NCI-H1105 (cell line): ENCODE measurements at regions not wholly inside any gene's neighbourhood (a gene's known extent, or its start where the extent isn't known, plus 50 kb on each side); places are given as distances from the start of the nearest gene placed in this dataset.

Experiments
- DNase-seq: peaks from one replicate; lab custom pipeline; 2025; lab: John Stamatoyannopoulos, UW

GRCh38 chr5:68587171-68587570 lies 371.6 kb downstream of the PIK3R1 start:
- DNase-seq = no peak

GRCh38 chr5:68591850-68592249 lies 376.3 kb downstream of the PIK3R1 start:
- no peak for DNase-seq

- DNase-seq = no peak
Measured at GRCh38 chr5:68592351-68592750, 376.8 kb downstream of the PIK3R1 start.

- DNase-seq = no peak
Measured at GRCh38 chr5:68593211-68593671, 377.7 kb downstream of the PIK3R1 start.

- DNase-seq = no peak
Measured at GRCh38 chr5:68612972-68613371, 397.4 kb downstream of the PIK3R1 start.

- no peak for DNase-seq
Measured at GRCh38 chr5:68618501-68618900, 402.9 kb downstream of the PIK3R1 start.

- DNase-seq = no peak
Measured at GRCh38 chr5:68627001-68627400, 411.4 kb downstream of the PIK3R1 start.

GRCh38 chr5:68628082-68628814 lies 412.7 kb downstream of the PIK3R1 start:
- DNase-seq = no peak

- DNase-seq = no peak
Measured at GRCh38 chr5:68630354-68630753, 414.8 kb downstream of the PIK3R1 start.

- no peak for DNase-seq
Measured at GRCh38 chr5:68631884-68632283, 416.3 kb downstream of the PIK3R1 start.

- no peak for DNase-seq
Measured at GRCh38 chr5:68641211-68641610, 425.7 kb downstream of the PIK3R1 start.

GRCh38 chr5:68643064-68643463 lies 427.5 kb downstream of the PIK3R1 start:
- no peak for DNase-seq

GRCh38 chr5:68644971-68645370 lies 429.4 kb downstream of the PIK3R1 start:
- DNase-seq = no peak

- DNase-seq = no peak
Measured at GRCh38 chr5:68646144-68646543, 430.6 kb downstream of the PIK3R1 start.

- no peak for DNase-seq
Measured at GRCh38 chr5:68647743-68648142, 432.2 kb downstream of the PIK3R1 start.

GRCh38 chr5:68648944-68649857 lies 433.6 kb downstream of the PIK3R1 start:
- DNase-seq = no peak

- no peak for DNase-seq
Measured at GRCh38 chr5:68652534-68652965, 437.0 kb downstream of the PIK3R1 start.

- DNase-seq = no peak
Measured at GRCh38 chr5:68653471-68653870, 437.9 kb downstream of the PIK3R1 start.

- no peak for DNase-seq
Measured at GRCh38 chr5:68657055-68657961, 436.5 kb upstream of the SLC30A5 start.

- no peak for DNase-seq
Measured at GRCh38 chr5:68658810-68659372, 434.9 kb upstream of the SLC30A5 start.

- DNase-seq = no peak
Measured at GRCh38 chr5:68659881-68660280, 433.9 kb upstream of the SLC30A5 start.

GRCh38 chr5:68661237-68661636 lies 432.6 kb upstream of the SLC30A5 start:
- DNase-seq = no peak
